ENCODE measurements at regions not wholly inside any gene's neighbourhood (a gene's known extent, or its start where the extent isn't known, plus 50 kb on each side); places are given as distances from the start of the nearest gene placed in this dataset.
A peak's percentile ranks its signal among the peaks of the same experiment; 100 is the strongest.

GRCh38 chr6:147825848-147826247, 317.4 kb downstream of the SAMD5 start:
- peak; percentile 55 for DNase-seq

GRCh38 chr6:147826698-147827097, 318.2 kb downstream of the SAMD5 start:
- no peak for DNase-seq

- no peak for DNase-seq
Observed at GRCh38 chr6:147829418-147829817, 320.9 kb downstream of the SAMD5 start.

GRCh38 chr6:147829835-147830234, 321.3 kb downstream of the SAMD5 start:
- DNase-seq: peak; percentile 67

- DNase-seq: no peak
Observed at GRCh38 chr6:147831356-147831755, 322.9 kb downstream of the SAMD5 start.

- no peak for DNase-seq
Observed at GRCh38 chr6:147833607-147834006, 325.1 kb downstream of the SAMD5 start.

GRCh38 chr6:147834084-147834776, 325.7 kb downstream of the SAMD5 start:
- peak; percentile 54 for DNase-seq

- no peak for DNase-seq
Observed at GRCh38 chr6:147837540-147837939, 329.1 kb downstream of the SAMD5 start.

- peak; percentile 94 for DNase-seq
Observed at GRCh38 chr6:147839708-147840610, 331.5 kb downstream of the SAMD5 start.

- peak; percentile 48 for DNase-seq
Observed at GRCh38 chr6:147841547-147842148, 333.2 kb downstream of the SAMD5 start.

GRCh38 chr6:147849401-147850330, 341.2 kb downstream of the SAMD5 start:
- no peak for DNase-seq

GRCh38 chr6:147852772-147853171, 344.3 kb downstream of the SAMD5 start:
- DNase-seq: no peak

GRCh38 chr6:147853574-147853973, 345.1 kb downstream of the SAMD5 start:
- DNase-seq: no peak

- DNase-seq: peak; percentile 6
Observed at GRCh38 chr6:147855803-147856482, 347.5 kb downstream of the SAMD5 start.

- DNase-seq: no peak
Observed at GRCh38 chr6:147856687-147857086, 348.2 kb downstream of the SAMD5 start.

GRCh38 chr6:147858421-147858820, 349.9 kb downstream of the SAMD5 start:
- no peak for DNase-seq

- DNase-seq: peak; percentile 18
Observed at GRCh38 chr6:147859071-147859470, 350.6 kb downstream of the SAMD5 start.

- DNase-seq: no peak
Observed at GRCh38 chr6:147861696-147862095, 353.2 kb downstream of the SAMD5 start.

- DNase-seq: no peak
Observed at GRCh38 chr6:147867433-147868226, 359.1 kb downstream of the SAMD5 start.

- DNase-seq: peak; percentile 90
Observed at GRCh38 chr6:147868427-147869190, 360.1 kb downstream of the SAMD5 start.

Data from NCI-H2171 treated with DMSO at 0.1 percent for 48 hours (cell line).